GM23338 (cell line): ENCODE measurements at regions not wholly inside any gene's neighbourhood (a gene's known extent, or its start where the extent isn't known, plus 50 kb on each side); places are given as distances from the start of the nearest gene placed in this dataset.

Source experiments
- ATAC-seq: fragments of 200-7000 bp; cut with Tn5 transposase; 3 replicates; pipeline ENCODE4 v1.9.1; 2020
- DNase-seq: peaks from one replicate; pipeline ENCODE4 v3.0.0-alpha.2; 2015; ENCODE audit warnings: low spot score
- H2AFZ ChIP-seq: fragments of 200-600 bp; sonication (generic); 2 replicates; pipeline ENCODE4 v1.8.0; 2016; ENCODE audit warnings: antibody characterized with exemption, mild to moderate bottlenecking, moderate library complexity
- H3F3A ChIP-seq: fragments of 200-600 bp; sonication (generic); replicated peaks from 2 replicates; pipeline ENCODE4 v1.8.0; 2017; ENCODE audit warnings: antibody characterized with exemption, mixed run types, low read depth
- H3K27ac ChIP-seq: fragments of 200-600 bp; sonication (generic); 2 replicates; pipeline ENCODE4 v1.6.1; 2016; ENCODE audit warnings: low read depth
- H3K27me3 ChIP-seq: fragments of 200-600 bp; sonication (generic); 2 replicates; pipeline ENCODE4 v1.8.0; 2016; ENCODE audit warnings: mild to moderate bottlenecking, mixed run types, moderate library complexity; ENCODE audit not compliant: insufficient read depth
- H3K36me3 ChIP-seq: fragments of 200-600 bp; sonication (generic); 2 replicates; pipeline ENCODE4 v1.8.0; 2016; ENCODE audit warnings: mild to moderate bottlenecking; ENCODE audit not compliant: insufficient read depth
- H3K4me1 ChIP-seq: fragments of 200-600 bp; sonication (generic); 2 replicates; pipeline ENCODE4 v1.8.0; 2016; ENCODE audit warnings: mild to moderate bottlenecking, moderate library complexity; ENCODE audit not compliant: insufficient read depth
- H3K4me2 ChIP-seq: fragments of 200-600 bp; sonication (generic); 2 replicates; pipeline ENCODE4 v1.7.1; 2017; ENCODE audit warnings: mixed run types
- H3K4me3 ChIP-seq: fragments of 200-600 bp; sonication (generic); 2 replicates; pipeline ENCODE4 v1.6.1; 2016; ENCODE audit warnings: mixed run types
- H3K79me2 ChIP-seq: fragments of 200-600 bp; sonication (generic); replicated peaks from 2 replicates; pipeline ENCODE4 v1.8.0; 2017; ENCODE audit warnings: mild to moderate bottlenecking; ENCODE audit not compliant: insufficient read depth
- H3K9me2 ChIP-seq: fragments of 200-600 bp; sonication (generic); 2 replicates; pipeline ENCODE4 v1.8.0; 2017; ENCODE audit not compliant: insufficient read depth
- H4K20me1 ChIP-seq: fragments of 200-600 bp; sonication (generic); replicated peaks from 2 replicates; pipeline ENCODE4 v1.8.0; 2017; ENCODE audit warnings: mild to moderate bottlenecking; ENCODE audit not compliant: insufficient read depth
- H3K27ac Mint-ChIP-seq: 2 replicates; pipeline ENCODE4 v1.8.0; 2020; ENCODE audit warnings: inconsistent platforms, mild to moderate bottlenecking, moderate library complexity, mixed read lengths
- H3K27me3 Mint-ChIP-seq: 3 replicates; pipeline ENCODE4 v1.8.0; 2022; ENCODE audit warnings: low read depth, mild to moderate bottlenecking, moderate library complexity, mixed read lengths, inconsistent platforms; ENCODE audit not compliant: insufficient read depth, poor library complexity
- H3K36me3 Mint-ChIP-seq: 3 replicates; pipeline ENCODE4 v1.8.0; 2021; ENCODE audit warnings: low read depth, mild to moderate bottlenecking, inconsistent platforms, moderate library complexity, mixed read lengths
- H3K4me1 Mint-ChIP-seq: 3 replicates; pipeline ENCODE4 v1.8.0; 2020; ENCODE audit warnings: mild to moderate bottlenecking, inconsistent platforms, mixed read lengths
- H3K4me3 Mint-ChIP-seq: 3 replicates; pipeline ENCODE4 v1.8.0; 2021; ENCODE audit warnings: moderate library complexity, mild to moderate bottlenecking, inconsistent platforms, mixed read lengths
- H3K9me3 Mint-ChIP-seq: 3 replicates; pipeline ENCODE4 v1.8.0; 2020; ENCODE audit warnings: moderate library complexity, mild to moderate bottlenecking, inconsistent platforms, mixed read lengths
- CREB1 ChIP-seq: fragments of 250-450 bp; sonication (Bioruptor Pico); IDR thresholded peaks from 2 replicates; pipeline ENCODE4 v1.5.0; 2020; ENCODE audit warnings: low read depth, mild to moderate bottlenecking, moderate library complexity
- CTCF ChIP-seq, 2 experiments: fragments of 200-600 bp in 1 of 2; sonication (generic) in 1 of 2; conservative IDR thresholded peaks; 2 replicates each; pipeline versions ENCODE4 v1.5.1 to v1.6.1; 2016 to 2017; ENCODE audit warnings: antibody characterized with exemption in 2 of 2, low read depth in 2 of 2, mild to moderate bottlenecking in 2 of 2, moderate library complexity in 1 of 2
- ETS1 ChIP-seq: IDR thresholded peaks from 2 replicates; pipeline ENCODE4 v1.6.1; 2016; ENCODE audit warnings: antibody characterized with exemption
- EZH2 ChIP-seq: fragments of 200-600 bp; sonication (generic); IDR thresholded peaks from one replicate; pipeline ENCODE4 v1.8.0; 2017; ENCODE audit warnings: antibody characterized with exemption, mild to moderate bottlenecking, low read depth; ENCODE audit not compliant: unreplicated experiment
- EZH2phosphoT487 ChIP-seq: fragments of 200-600 bp; sonication (generic); IDR thresholded peaks from one replicate; pipeline ENCODE4 v1.8.1; 2018; ENCODE audit warnings: antibody characterized with exemption; ENCODE audit not compliant: unreplicated experiment
- JUNB ChIP-seq: IDR thresholded peaks from one replicate; pipeline ENCODE4 v1.6.1; 2016; ENCODE audit warnings: antibody characterized with exemption; ENCODE audit not compliant: unreplicated experiment
- NANOG ChIP-seq: IDR thresholded peaks from 2 replicates; pipeline ENCODE4 v1.6.1; 2016; ENCODE audit warnings: antibody characterized with exemption, borderline replicate concordance
- POLR2AphosphoS5 ChIP-seq: IDR thresholded peaks from 2 replicates; pipeline ENCODE4 v1.6.1; 2016; ENCODE audit warnings: antibody characterized with exemption, low read depth
- STAT1 ChIP-seq: IDR thresholded peaks from one replicate; pipeline ENCODE4 v1.6.1; 2016; ENCODE audit warnings: antibody characterized with exemption; ENCODE audit not compliant: unreplicated experiment
- ZNF114 ChIP-seq: fragments of 250-450 bp; sonication (Bioruptor Pico); IDR thresholded peaks from 2 replicates; pipeline ENCODE4 v1.5.0; 2020; ENCODE audit warnings: mild to moderate bottlenecking, moderate library complexity
- ZNF331 ChIP-seq: fragments of 250-450 bp; sonication (Bioruptor Pico); IDR thresholded peaks from 2 replicates; pipeline ENCODE4 v1.5.0; 2020; ENCODE audit warnings: low read depth, mild to moderate bottlenecking, moderate library complexity
- ZNF462 ChIP-seq: fragments of 250-450 bp; sonication (Bioruptor Pico); IDR thresholded peaks from 2 replicates; pipeline ENCODE4 v1.5.0; 2020; ENCODE audit warnings: mild to moderate bottlenecking, moderate library complexity
- TF ChIP-seq, protein P1 (sequence below): IDR thresholded peaks from one replicate; pipeline ENCODE4 v1.6.1; 2018; ENCODE audit warnings: antibody characterized with exemption; ENCODE audit not compliant: unreplicated experiment

DNA sequence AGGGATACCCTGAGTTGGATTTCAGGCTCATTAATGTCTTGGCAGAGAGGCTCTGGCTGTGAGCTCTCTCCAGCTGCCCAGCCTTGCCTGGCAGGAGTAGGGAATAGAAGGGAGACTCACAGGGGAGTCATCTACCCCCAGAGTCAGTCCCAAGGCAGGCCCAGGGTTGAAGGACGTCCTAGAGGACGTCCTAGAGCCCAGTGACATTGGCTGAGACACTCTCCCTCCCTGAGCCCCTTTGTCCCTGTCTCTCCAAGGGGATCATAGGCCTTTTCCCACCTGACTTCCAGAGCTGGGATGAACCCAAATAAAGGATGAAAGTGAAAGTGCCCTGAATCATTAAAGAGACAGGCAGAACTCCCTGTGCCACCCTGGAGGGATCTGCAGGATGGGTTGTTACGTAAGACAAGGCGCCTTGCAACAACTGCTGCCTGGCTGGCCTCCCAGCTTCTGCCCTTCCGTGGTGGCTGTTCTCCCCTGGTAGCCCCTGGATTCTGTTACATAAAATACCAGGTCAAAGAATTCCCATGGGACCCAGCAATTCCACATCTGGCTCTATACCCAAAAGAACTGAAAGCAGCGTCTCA lies 53.6 kb upstream of the SIRPA start:
- H3K27me3 Mint-ChIP-seq, result peaks cover 7% of the 10 kb centered on the region
- H3K4me3 Mint-ChIP-seq, result no peak overlapping the region
- no peaks in the 10 kb centered on the region for H3K9me2 ChIP-seq
- no peaks in the 10 kb centered on the region for H3K4me1 ChIP-seq
- no peaks in the 10 kb centered on the region for H3K36me3 ChIP-seq
- peaks cover 7% of the 10 kb centered on the region for H3K4me1 Mint-ChIP-seq
- H3K79me2 ChIP-seq, result no peaks in the 10 kb centered on the region
- H3K27ac Mint-ChIP-seq, result no peak overlapping the region
- no peak overlapping the region for H3K27ac ChIP-seq
- TF ChIP-seq NANOG (no peak), ZNF462 (CRISPR knock-in tag) (no peak), STAT1 (no peak), ZNF114 (no peak), ZNF331 (CRISPR knock-in tag) (no peak), CREB1 (CRISPR knock-in tag) (no peak), POLR2AphosphoS5 (no peak), ETS1 (no peak), EZH2phosphoT487 (no peak), EZH2 (no peak), CTCF (conservative IDR thresholded peaks at IDR 0.05; ENCODE audit: low read depth in 2 of 2) (no peak), JUNB (no peak)
- TF ChIP-seq, protein P1, sequence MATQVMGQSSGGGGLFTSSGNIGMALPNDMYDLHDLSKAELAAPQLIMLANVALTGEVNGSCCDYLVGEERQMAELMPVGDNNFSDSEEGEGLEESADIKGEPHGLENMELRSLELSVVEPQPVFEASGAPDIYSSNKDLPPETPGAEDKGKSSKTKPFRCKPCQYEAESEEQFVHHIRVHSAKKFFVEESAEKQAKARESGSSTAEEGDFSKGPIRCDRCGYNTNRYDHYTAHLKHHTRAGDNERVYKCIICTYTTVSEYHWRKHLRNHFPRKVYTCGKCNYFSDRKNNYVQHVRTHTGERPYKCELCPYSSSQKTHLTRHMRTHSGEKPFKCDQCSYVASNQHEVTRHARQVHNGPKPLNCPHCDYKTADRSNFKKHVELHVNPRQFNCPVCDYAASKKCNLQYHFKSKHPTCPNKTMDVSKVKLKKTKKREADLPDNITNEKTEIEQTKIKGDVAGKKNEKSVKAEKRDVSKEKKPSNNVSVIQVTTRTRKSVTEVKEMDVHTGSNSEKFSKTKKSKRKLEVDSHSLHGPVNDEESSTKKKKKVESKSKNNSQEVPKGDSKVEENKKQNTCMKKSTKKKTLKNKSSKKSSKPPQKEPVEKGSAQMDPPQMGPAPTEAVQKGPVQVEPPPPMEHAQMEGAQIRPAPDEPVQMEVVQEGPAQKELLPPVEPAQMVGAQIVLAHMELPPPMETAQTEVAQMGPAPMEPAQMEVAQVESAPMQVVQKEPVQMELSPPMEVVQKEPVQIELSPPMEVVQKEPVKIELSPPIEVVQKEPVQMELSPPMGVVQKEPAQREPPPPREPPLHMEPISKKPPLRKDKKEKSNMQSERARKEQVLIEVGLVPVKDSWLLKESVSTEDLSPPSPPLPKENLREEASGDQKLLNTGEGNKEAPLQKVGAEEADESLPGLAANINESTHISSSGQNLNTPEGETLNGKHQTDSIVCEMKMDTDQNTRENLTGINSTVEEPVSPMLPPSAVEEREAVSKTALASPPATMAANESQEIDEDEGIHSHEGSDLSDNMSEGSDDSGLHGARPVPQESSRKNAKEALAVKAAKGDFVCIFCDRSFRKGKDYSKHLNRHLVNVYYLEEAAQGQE, result no peak
- no peaks in the 10 kb centered on the region for H4K20me1 ChIP-seq
- no peaks in the 10 kb centered on the region for H3K27me3 ChIP-seq
- DNase-seq, result no peak
- no peaks in the 10 kb centered on the region for H3F3A ChIP-seq
- no peak overlapping the region for H3K4me2 ChIP-seq
- no peak for ATAC-seq
- no peak overlapping the region for H2AFZ ChIP-seq
- no peaks in the 10 kb centered on the region for H3K9me3 Mint-ChIP-seq
- no peaks in the 10 kb centered on the region for H3K36me3 Mint-ChIP-seq
- H3K4me3 ChIP-seq, result no peak overlapping the region
